GM18867 (cell line): ENCODE measurements at regions not wholly inside any gene's neighbourhood (a gene's known extent, or its start where the extent isn't known, plus 50 kb on each side); places are given as distances from the start of the nearest gene placed in this dataset.
"Not testable (repeated sequence)": the region's sequence is repeated elsewhere in the genome, so short reads cannot be mapped to it uniquely, and the experiment has no call there.

Experiments used
- ATAC-seq: cut with Tn5 transposase; IDR thresholded peaks from one replicate; pipeline ENCODE4 v1.9.1; 2021; ENCODE audit warnings: mild to moderate bottlenecking, moderate library complexity; ENCODE audit not compliant: unreplicated experiment

DNA sequence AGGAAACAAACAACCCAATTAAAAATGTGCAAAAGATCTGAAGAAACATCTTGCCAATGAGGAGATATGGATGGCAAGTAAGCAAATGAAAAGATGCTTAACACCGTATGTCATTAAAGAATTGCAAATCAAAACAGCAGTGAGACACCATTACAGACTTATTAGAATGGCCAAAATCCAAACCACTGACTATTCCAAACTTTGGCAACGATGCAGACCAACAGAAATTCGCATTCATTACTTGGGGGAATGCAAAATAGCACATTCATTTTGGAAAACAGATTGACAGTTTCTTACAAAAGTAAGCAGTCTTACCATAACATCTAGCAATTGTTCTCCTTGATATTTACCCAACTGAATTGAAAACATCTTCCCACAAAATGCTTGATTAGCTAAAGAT is 1118.7 kb downstream of the SUCLG1 start:
- ATAC-seq = no peak

DNA sequence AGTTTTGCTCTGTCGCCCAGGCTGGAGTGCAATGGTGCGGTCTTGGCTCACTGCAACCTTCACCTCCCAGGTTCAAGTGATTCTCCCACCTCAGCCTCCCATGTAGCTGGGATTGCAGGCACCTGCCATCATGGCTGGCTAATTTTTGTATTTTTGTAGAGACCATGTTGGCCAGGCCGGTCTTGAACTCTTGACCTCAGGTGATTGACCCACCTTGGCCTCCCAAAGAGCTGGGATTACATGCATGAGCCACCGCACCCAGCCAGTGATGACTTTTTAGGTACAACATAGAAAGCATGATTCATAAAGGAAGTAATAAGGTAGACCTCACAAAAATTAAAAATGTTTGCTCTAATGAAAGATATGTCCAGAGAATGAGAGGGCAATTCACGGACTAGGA is 1119.1 kb downstream of the SUCLG1 start:
- ATAC-seq = not testable (repeated sequence)

DNA sequence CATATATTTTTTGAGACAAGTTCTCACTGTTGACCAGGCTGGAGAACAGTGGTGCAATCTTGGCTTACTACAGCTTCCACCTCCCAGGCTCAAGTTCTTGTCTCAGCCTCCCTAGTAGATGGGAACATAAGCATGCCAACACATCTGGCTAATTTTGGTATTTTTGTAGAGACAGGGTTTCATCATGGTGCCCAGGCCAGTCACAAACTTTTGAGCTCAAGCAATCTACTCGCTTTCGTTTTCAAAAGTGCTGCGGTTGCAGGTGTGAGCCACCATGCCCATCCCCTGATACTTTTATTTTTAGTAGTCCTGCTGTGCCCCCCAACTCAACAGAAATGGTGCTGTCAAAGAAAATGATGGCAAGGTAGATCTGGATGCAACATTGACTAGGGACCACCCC is 1127.3 kb downstream of the SUCLG1 start:
- no peak for ATAC-seq

- no peak for ATAC-seq
Observed at GRCh38 chr2:83323038-83323437, 1136.0 kb downstream of the SUCLG1 start.

- no peak for ATAC-seq
Observed at GRCh38 chr2:83320053-83320452, 1139.0 kb downstream of the SUCLG1 start.

DNA sequence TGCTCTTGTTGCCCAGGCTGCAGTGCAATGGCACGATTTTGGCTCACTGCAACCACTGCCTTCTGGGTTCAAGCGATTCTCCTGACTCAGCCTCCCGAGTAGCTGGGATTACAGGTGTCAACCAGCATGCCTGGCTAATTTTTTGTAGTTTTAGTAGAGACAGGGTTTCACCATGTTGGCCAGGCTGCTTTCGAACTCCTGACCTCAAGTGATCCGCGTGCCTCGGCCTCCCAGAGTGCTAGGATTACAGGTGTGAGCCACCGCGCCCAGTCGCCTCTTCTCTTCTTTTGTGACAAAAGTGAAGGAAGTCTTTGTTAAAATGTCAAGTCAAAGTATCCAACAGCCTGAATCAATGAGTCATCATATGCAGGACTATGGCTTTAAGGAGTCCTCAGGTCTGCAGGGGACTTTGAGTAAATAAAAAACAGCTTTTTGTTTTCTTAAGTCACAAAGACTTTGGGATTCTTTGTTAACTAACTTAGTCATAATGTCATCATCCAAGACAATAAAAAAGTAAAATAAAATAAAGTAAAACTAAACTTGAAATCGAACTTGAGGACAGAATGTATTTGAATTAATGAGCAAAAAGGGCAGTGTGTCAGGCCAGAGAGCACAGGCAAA is 1153.2 kb downstream of the SUCLG1 start:
- ATAC-seq = no peak

- no peak for ATAC-seq
Observed at GRCh38 chr2:83291083-83291482, 1168.0 kb downstream of the SUCLG1 start.

GRCh38 chr2:83282841-83283240 is 1176.2 kb downstream of the SUCLG1 start:
- ATAC-seq = no peak

DNA sequence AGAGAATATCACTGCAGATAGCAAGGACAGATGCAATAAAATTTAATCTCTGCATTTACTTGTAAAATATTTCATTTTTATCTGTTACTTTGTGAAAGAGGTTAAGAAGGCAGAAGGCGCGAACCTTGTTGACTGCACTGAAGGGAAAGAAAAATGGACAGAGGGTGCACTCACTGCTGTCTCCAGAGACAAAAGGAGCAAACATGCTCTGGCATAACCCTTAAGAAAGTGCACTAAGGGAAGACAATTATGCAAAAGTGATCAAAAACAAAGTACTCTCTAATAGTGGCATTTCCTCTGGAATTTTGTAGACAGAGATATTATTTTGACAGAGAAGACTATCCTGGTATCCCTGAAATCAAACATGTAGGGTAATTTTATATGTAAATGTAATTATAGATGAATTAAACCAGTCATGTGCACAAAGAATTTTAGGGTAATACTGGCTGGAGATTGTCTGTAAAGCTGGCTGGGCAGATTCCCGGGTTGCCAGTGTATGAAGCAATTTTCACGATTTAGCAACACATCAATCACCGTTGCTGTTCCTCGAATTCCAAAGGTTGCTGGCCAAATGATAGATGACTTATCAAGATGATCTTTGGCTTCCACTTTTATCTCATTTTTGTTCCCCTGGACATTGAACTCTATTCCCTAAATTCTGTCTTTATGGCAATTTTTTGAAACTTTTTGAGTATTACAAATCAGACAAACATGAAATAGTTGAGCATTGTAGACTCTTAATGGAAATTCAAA is 1176.9 kb downstream of the SUCLG1 start:
- ATAC-seq = no peak

DNA sequence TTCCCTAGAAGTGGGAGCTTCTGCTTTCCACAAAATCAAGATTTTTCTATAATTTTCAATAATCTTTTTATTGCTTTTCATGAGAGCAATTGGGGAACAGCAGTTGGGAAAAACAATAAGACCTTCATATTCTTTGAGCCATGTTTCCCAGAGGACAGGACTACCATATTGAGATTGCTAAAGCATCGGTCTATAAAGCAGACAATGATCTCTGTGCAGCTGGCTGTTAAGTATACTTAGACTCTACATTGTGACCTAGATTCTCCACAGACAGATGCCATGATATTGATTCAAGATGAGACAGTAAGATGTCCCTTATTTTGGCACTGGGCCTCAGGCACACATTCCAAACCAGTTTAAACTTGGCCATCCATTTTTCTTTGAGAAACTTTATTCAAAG is 1178.7 kb downstream of the SUCLG1 start:
- no peak for ATAC-seq

DNA sequence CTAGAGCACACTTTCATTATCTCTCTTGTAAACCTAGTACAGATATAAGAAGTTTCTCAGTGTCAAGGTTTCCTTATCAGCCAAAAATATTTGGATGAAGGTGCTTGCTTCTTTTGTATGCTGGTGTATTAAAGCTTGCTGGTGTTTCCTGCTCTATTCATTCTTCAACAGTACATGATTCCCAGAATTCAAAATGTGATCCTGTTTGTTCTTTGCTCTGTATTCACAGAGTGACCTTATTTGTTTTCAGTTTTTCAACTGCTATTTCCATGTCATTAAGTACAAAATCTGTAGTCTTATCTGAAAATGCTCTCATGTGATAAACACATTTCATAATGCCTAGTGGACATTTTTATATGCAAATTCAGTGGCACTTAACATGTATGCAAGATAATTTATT is 1185.8 kb downstream of the SUCLG1 start:
- no peak for ATAC-seq

DNA sequence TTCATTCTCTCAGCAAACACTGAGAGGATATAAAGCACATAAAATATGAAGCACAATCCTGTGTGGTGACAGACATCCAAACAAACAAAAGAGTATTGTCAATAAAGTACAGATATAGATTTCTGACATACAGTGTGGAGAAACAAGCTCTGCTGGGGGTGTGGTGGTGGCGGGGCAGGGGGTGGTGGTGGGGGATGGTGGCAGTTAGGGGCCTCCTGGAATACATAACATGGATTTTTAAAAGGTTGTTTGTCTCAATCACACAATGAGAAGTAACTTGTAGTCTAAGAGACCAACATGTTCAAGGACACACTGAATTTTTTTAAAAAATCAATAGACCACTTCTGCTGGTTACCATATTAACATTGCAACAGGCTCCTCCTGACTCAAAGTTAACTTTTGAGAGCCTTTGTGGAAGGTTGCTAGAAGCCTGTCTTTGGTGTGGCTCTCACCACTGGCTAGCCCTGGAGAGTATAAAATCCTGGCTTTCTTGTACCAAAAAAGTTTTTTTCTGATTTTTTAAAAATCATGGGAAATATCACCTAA is 1197.4 kb downstream of the SUCLG1 start:
- no peak for ATAC-seq

GRCh38 chr2:83253848-83254247 is 1205.2 kb downstream of the SUCLG1 start:
- no peak for ATAC-seq

- ATAC-seq = no peak
Observed at GRCh38 chr2:83251321-83251872, 1207.7 kb downstream of the SUCLG1 start.

DNA sequence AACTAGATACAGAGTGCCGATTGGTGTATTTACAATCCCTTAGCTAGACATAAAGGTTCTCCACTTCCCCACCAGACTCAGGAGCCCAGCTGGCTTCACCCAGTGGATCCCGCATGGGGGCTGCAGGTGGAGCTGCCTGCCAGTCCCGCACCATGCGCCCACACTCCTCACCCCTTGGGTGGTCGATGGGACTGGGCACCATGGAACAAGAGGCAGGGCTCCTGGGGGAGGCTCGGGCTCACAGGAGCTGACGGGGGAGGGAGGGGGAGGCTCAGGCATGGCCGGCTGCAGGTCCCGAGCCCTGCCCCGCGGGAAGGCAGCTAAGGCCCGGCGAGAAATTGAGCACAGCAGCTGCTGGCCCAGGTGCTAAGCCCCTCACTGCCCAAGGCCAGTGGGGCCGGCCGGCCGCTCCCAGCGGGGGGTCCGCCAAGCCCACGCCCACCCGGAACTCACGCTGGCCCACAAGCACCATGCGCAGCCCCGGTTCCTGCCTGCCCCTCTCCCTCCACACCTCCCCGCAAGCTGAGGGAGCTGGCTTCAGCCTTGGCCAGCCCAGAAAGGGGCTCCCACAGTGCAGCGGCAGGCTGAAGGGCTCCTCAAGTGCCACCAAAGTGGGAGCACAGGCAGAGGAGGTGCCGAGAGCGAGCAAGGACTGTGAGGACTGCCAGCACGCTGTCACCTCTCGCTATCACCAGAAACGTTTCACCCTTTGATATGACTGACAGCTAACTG is 1213.1 kb downstream of the SUCLG1 start:
- not testable (repeated sequence) for ATAC-seq

- ATAC-seq = no peak
Observed at GRCh38 chr2:83240611-83241010, 1218.5 kb downstream of the SUCLG1 start.

- ATAC-seq = no peak
Observed at GRCh38 chr2:83238111-83238510, 1221.0 kb downstream of the SUCLG1 start.

- no peak for ATAC-seq
Observed at GRCh38 chr2:83234246-83234645, 1224.8 kb downstream of the SUCLG1 start.

- no peak for ATAC-seq
Observed at GRCh38 chr2:83233781-83234180, 1225.3 kb downstream of the SUCLG1 start.

DNA sequence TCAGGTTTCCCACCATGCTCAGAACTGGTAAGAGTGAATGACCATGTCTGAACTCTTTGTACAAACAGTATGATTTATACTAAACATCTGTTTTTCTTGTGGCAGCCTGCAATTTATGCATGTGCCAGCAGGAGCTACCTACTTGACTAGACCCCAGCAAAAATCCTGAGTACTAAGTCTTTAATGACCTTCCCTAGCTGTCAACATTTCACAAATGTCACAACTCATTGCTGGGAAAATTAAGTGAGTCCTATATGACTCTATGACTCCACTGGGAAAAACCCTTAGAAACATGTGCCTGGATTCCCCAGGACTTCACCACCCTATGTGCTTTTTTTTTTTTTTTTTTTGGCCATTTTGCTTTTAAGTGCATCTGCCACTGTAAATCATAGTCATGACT is 1225.8 kb downstream of the SUCLG1 start:
- ATAC-seq = no peak

DNA sequence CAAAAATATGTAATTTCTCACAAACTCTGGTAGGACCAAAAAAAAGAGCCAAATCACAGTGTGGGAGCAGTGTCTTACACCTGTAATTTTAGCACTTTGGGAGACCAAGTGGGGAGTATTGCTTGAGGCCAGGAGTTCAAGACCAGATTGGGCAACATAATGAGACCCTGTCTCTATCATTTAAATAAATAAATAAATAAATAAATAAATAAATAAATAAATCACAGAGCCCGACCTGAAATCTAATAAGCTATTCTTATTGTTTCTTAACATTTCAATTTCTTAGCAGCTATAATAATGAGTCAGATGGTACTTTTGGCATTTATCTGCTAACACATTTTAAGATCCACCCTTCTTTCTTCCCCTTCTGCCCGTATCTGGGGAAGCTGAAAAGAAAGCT is 1229.6 kb downstream of the SUCLG1 start:
- ATAC-seq = no peak
